H1 (cell line): ENCODE measurements at regions not wholly inside any gene's neighbourhood (a gene's known extent, or its start where the extent isn't known, plus 50 kb on each side); places are given as distances from the start of the nearest gene placed in this dataset.

Experiments
- CTCF ChIA-PET: fragments of 300-600 bp; sonication (Branson Sonifier 250); formaldehyde crosslinking; loops from one replicate; lab custom pipeline; 2021; ENCODE audit not compliant: partially characterized antibody; lab: Charles Lee
- POLR2A ChIA-PET: fragments of 300-600 bp; sonication (Branson Sonifier 250); formaldehyde crosslinking; loops from one replicate; lab custom pipeline; 2021; ENCODE audit warnings: inconsistent platforms; ENCODE audit not compliant: partially characterized antibody; lab: Charles Lee
- DNase-seq, 2 experiments: peaks; one replicate each; pipeline versions ENCODE4 v3.0.0 to v3.0.0-alpha.2; 2010 to 2022; ENCODE audit warnings: low spot score in 2 of 2, low read depth in 1 of 2, mixed read lengths in 1 of 2
- FAIRE-seq: peaks from 2 replicates; lab custom pipeline; 2011; peaks lifted over from hg19 to GRCh38; lab: Jason Lieb, UNC
- H2AFZ ChIP-seq: 2 replicates; pipeline ENCODE4 v1.8.1; 2012; ENCODE audit warnings: low read length, inconsistent platforms
- H2AK5ac ChIP-seq: 2 replicates; pipeline ENCODE4 v1.6.1; 2013; ENCODE audit warnings: low read depth, low read length
- H2BK120ac ChIP-seq: replicated peaks from 2 replicates; pipeline ENCODE3; 2013; ENCODE audit warnings: low read depth, low read length, inconsistent platforms
- H2BK12ac ChIP-seq: 2 replicates; pipeline ENCODE4 v1.6.1; 2013; ENCODE audit warnings: low read depth, low read length
- H2BK15ac ChIP-seq: 2 replicates; pipeline ENCODE4 v1.6.1; 2013; ENCODE audit warnings: low read length
- H2BK20ac ChIP-seq: 2 replicates; pipeline ENCODE4 v1.6.1; 2013; ENCODE audit warnings: low read length
- H2BK5ac ChIP-seq: 2 replicates; pipeline ENCODE4 v1.6.1; 2013; ENCODE audit warnings: low read depth, low read length
- H3K14ac ChIP-seq: 2 replicates; pipeline ENCODE4 v1.6.1; 2013; ENCODE audit warnings: inconsistent platforms; ENCODE audit not compliant: insufficient read length
- H3K18ac ChIP-seq: 2 replicates; pipeline ENCODE4 v1.6.1; 2013; ENCODE audit warnings: low read length; ENCODE audit errors: extremely low read depth
- H3K23ac ChIP-seq: 2 replicates; pipeline ENCODE4 v1.6.1; 2013; ENCODE audit warnings: inconsistent platforms; ENCODE audit not compliant: insufficient read length
- H3K23me2 ChIP-seq: 2 replicates; pipeline ENCODE4 v1.6.1; 2013; ENCODE audit warnings: low read depth, low read length
- H3K27ac ChIP-seq: 2 replicates; pipeline ENCODE4 v1.6.1; 2011; ENCODE audit warnings: low read depth, low read length, inconsistent platforms
- H3K27me3 ChIP-seq, 4 experiments: replicated peaks in 1 of 4; 1 replicate in 1 of 4; 2 replicates in 3 of 4; pipeline versions ENCODE4 v1.6.1 to v1.8.1; 2011 to 2013; ENCODE audit warnings: low read length in 3 of 4, mild to moderate bottlenecking in 3 of 4, inconsistent platforms in 2 of 4, mixed read lengths in 2 of 4, moderate library complexity in 1 of 4; ENCODE audit not compliant: control insufficient read depth in 3 of 4, insufficient read depth in 3 of 4; ENCODE audit errors: extremely low read depth in 1 of 4
- H3K36me3 ChIP-seq, 4 experiments: 2 replicates each; pipeline versions ENCODE4 v1.6.1 to v1.8.1; 2011 to 2013; ENCODE audit warnings: mild to moderate bottlenecking in 4 of 4, low read length in 3 of 4, moderate library complexity in 2 of 4, control low read depth in 1 of 4, inconsistent platforms in 1 of 4; ENCODE audit not compliant: insufficient read depth in 4 of 4, control insufficient read depth in 2 of 4
- H3K4ac ChIP-seq: replicated peaks from 2 replicates; pipeline ENCODE3; 2013; ENCODE audit warnings: low read length, low read depth, mixed read lengths, inconsistent platforms; ENCODE audit not compliant: insufficient read length
- H3K4me1 ChIP-seq, 4 experiments: replicated peaks in 1 of 4; 1 replicate in 1 of 4; 2 replicates in 3 of 4; pipeline versions ENCODE4 v1.6.1 to v1.8.1; 2011 to 2013; ENCODE audit warnings: low read length in 3 of 4, inconsistent platforms in 2 of 4, mixed read lengths in 1 of 4; ENCODE audit not compliant: insufficient read depth in 4 of 4, control insufficient read depth in 3 of 4
- H3K4me2 ChIP-seq, 2 experiments: 2 replicates each; pipeline versions ENCODE4 v1.6.1 to v1.8.1; 2011 to 2013; ENCODE audit warnings: low read depth in 2 of 2, low read length in 2 of 2, control low read depth in 1 of 2, inconsistent platforms in 1 of 2, mild to moderate bottlenecking in 1 of 2; ENCODE audit not compliant: insufficient read depth in 1 of 2
- H3K4me3 ChIP-seq, 4 experiments: fragments of 200-600, 300-600 bp in 1 of 4; sonication (generic), shearing (Covaris generic), sonication (Bioruptor Twin) in 1 of 4; 2 replicates each; pipeline versions ENCODE4 v1.5.1 to v1.8.1; 2011 to 2016; ENCODE audit warnings: low read length in 4 of 4, low read depth in 3 of 4, control low read depth in 2 of 4, inconsistent platforms in 2 of 4, mild to moderate bottlenecking in 2 of 4, mixed read lengths in 1 of 4, moderate library complexity in 1 of 4; ENCODE audit not compliant: insufficient read depth in 2 of 4; ENCODE audit errors: extremely low read depth in 1 of 4
- H3K56ac ChIP-seq: replicated peaks from 2 replicates; pipeline ENCODE3; 2013; ENCODE audit warnings: low read depth, mild to moderate bottlenecking, mixed read lengths, low read length, inconsistent platforms; ENCODE audit not compliant: insufficient read length
- H3K79me1 ChIP-seq: 2 replicates; pipeline ENCODE4 v1.6.1; 2013; ENCODE audit warnings: low read depth, low read length, control low read depth
- H3K79me2 ChIP-seq, 2 experiments: 2 replicates each; pipeline versions ENCODE4 v1.6.1 to v1.8.1; 2012 to 2013; ENCODE audit warnings: low read length in 2 of 2, mild to moderate bottlenecking in 2 of 2, inconsistent platforms in 1 of 2; ENCODE audit not compliant: insufficient read depth in 2 of 2, control insufficient read depth in 1 of 2
- H3K9ac ChIP-seq, 4 experiments: replicated peaks in 1 of 4; 1 replicate in 1 of 4; 2 replicates in 3 of 4; pipeline versions ENCODE4 v1.6.1 to v1.8.1; 2011 to 2013; ENCODE audit warnings: low read depth in 3 of 4, low read length in 3 of 4, control low read depth in 2 of 4, mild to moderate bottlenecking in 2 of 4, moderate library complexity in 2 of 4, inconsistent platforms in 1 of 4; ENCODE audit errors: extremely low read depth in 1 of 4
- H3K9me3 ChIP-seq, 2 experiments: 2 replicates each; pipeline versions ENCODE4 v1.6.1 to v1.8.1; 2012 to 2013; ENCODE audit warnings: mild to moderate bottlenecking in 2 of 2, moderate library complexity in 2 of 2, control low read depth in 1 of 2, inconsistent platforms in 1 of 2, low read depth in 1 of 2, low read length in 1 of 2, mixed read lengths in 1 of 2; ENCODE audit not compliant: insufficient read depth in 2 of 2
- H4K20me1 ChIP-seq, 2 experiments: replicated peaks in 1 of 2; 2 replicates each; pipeline versions ENCODE3 to v1.8.1; 2011 to 2013; ENCODE audit warnings: inconsistent platforms in 2 of 2, low read length in 2 of 2, mild to moderate bottlenecking in 1 of 2; ENCODE audit not compliant: insufficient read depth in 2 of 2, control insufficient read depth in 1 of 2
- H4K5ac ChIP-seq: 2 replicates; pipeline ENCODE4 v1.6.1; 2013; ENCODE audit warnings: low read length, low read depth, mixed read lengths, inconsistent platforms; ENCODE audit not compliant: insufficient read length
- H4K8ac ChIP-seq: 2 replicates; pipeline ENCODE4 v1.8.0; 2013; ENCODE audit warnings: mild to moderate bottlenecking, moderate library complexity, low read length, inconsistent platforms; ENCODE audit not compliant: insufficient read depth; ENCODE audit errors: extremely low read depth
- H4K91ac ChIP-seq: replicated peaks from 2 replicates; pipeline ENCODE3; 2013; ENCODE audit warnings: low read length, mixed read lengths, inconsistent platforms; ENCODE audit not compliant: insufficient read length
- CHD1 ChIP-seq: IDR thresholded peaks from 2 replicates; pipeline ENCODE4 v1.6.1; 2012; ENCODE audit warnings: low read depth, low read length, improper control_type of control experiment
- EGR1 ChIP-seq: IDR thresholded peaks from 2 replicates; pipeline ENCODE4 v1.6.1; 2011; ENCODE audit warnings: low read depth, low read length, borderline replicate concordance
- FOSL1 ChIP-seq: IDR thresholded peaks from 2 replicates; pipeline ENCODE4 v1.6.1; 2011; ENCODE audit warnings: mild to moderate bottlenecking, low read depth, low read length, moderate library complexity; ENCODE audit not compliant: insufficient read depth
- GABPA ChIP-seq: IDR thresholded peaks from 2 replicates; pipeline ENCODE4 v1.6.1; 2011; ENCODE audit warnings: mild to moderate bottlenecking, low read length, moderate library complexity, borderline replicate concordance; ENCODE audit not compliant: insufficient read depth
- HDAC2 ChIP-seq, 2 experiments: fragments of 300-600 bp in 1 of 2; sonication (generic) in 1 of 2; IDR thresholded peaks; 2 replicates each; pipeline ENCODE4 v1.6.1; 2011 to 2012; ENCODE audit warnings: low read depth in 2 of 2, low read length in 2 of 2, mild to moderate bottlenecking in 2 of 2, moderate library complexity in 2 of 2, borderline replicate concordance in 1 of 2, inconsistent platforms in 1 of 2
- KDM1A ChIP-seq: fragments of 200-600, 300-600 bp; sonication (generic); IDR thresholded peaks from 2 replicates; pipeline ENCODE4 v1.7.1; 2016; ENCODE audit warnings: mild to moderate bottlenecking, low read length, borderline replicate concordance
- MAFK ChIP-seq: IDR thresholded peaks from 2 replicates; pipeline ENCODE4 v1.6.1; 2012; ENCODE audit warnings: low read depth, mild to moderate bottlenecking, improper control_type of control experiment, low read length
- POU5F1 ChIP-seq: IDR thresholded peaks from 2 replicates; pipeline ENCODE4 v1.6.1; 2011; ENCODE audit warnings: low read depth, mild to moderate bottlenecking, low read length, moderate library complexity
- SUZ12 ChIP-seq: fragments of 200-600 bp; sonication (generic); IDR thresholded peaks from 2 replicates; pipeline ENCODE4 v1.6.1; 2012; ENCODE audit warnings: mild to moderate bottlenecking, inconsistent platforms, low read length, moderate library complexity, mixed read lengths
- TAF7 ChIP-seq: optimal IDR thresholded peaks from 2 replicates; pipeline ENCODE3; 2011; ENCODE audit warnings: low read depth, mild to moderate bottlenecking, inconsistent platforms, low read length, moderate library complexity, borderline replicate concordance
- TBP ChIP-seq: IDR thresholded peaks from 2 replicates; pipeline ENCODE4 v1.6.1; 2011; ENCODE audit warnings: low read depth, low read length, improper control_type of control experiment
- WGBS, 2 experiments: shearing (Covaris generic) in 1 of 2; methylation state at CpG; one replicate each; pipeline versions ENCODE4 v1.1.6 to v1.1.7; 2013 to 2015; ENCODE audit warnings: low lambda C conversion rate in 2 of 2, mixed read lengths in 2 of 2, inconsistent platforms in 1 of 2, low coverage in 1 of 2, missing lambda C conversion rate in 1 of 2; ENCODE audit not compliant: insufficient replicate concordance in 2 of 2, insufficient coverage in 1 of 2, insufficient read length in 1 of 2; ENCODE audit errors: extremely low coverage in 1 of 2, missing lambda C conversion rate in 1 of 2; 5-methylcytosine and 5-hydroxymethylcytosine counted together
- TF ChIP-seq, protein P1 (sequence below): IDR thresholded peaks from 2 replicates; pipeline ENCODE4 v1.6.1; 2011; ENCODE audit warnings: low read length, improper control_type of control experiment

DNA sequence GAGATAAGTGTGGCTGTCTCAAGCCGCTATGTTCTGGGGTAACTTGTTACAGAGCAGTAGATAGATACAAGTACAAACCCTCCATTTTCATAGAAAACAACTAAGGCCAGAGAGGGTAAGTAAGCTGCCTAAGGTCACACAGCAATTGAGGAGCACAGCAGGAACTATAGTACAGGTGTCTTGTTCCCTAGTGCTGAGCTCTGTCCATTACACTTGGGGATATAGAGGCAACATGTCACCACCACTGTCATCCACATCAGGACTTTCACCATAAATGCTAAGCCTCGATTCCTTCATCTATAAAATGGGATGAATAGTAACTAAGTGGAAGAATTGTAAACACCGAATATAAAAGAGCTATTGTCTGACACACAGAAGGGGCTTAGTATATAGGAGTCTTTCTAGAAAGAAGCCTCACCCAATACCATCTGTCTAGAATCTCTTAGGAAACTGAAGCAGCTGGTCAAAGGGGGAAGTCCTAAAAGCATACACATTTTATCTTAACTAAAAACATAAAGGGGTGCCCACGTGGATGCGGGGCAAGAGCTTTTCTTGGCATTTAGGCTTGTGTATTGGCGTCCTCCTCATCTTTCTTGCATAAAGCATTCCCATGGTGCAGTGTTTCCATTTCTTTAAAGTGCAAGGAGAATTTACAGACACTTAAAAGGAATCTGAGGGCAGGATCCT, 93.8 kb upstream of the ALX4 start:
- no peaks in the 10 kb centered on the region; a peak in 1 of 7 replicates for H3K4me1 ChIP-seq
- H4K91ac ChIP-seq: no peak overlapping the region
- no peak overlapping the region for H3K4me3 ChIP-seq
- H2BK20ac ChIP-seq: no peak overlapping the region
- H2AK5ac ChIP-seq: no peak overlapping the region
- FAIRE-seq (no peak), DNase-seq (no peak)
- no peaks in the 10 kb centered on the region for H3K23me2 ChIP-seq
- no peaks in the 10 kb centered on the region for H3K9me3 ChIP-seq
- H2BK5ac ChIP-seq: no peak overlapping the region
- no peak overlapping the region for H2BK12ac ChIP-seq
- H3K79me1 ChIP-seq: no peaks in the 10 kb centered on the region
- no peaks in the 10 kb centered on the region for H4K20me1 ChIP-seq
- ChIA-PET CTCF (interaction anchor here (0.8 to 1.9 kb wide), 4 partner anchors 14 to 38 kb away, joined by 3 to 4 read pairs (median 4); no protein-coding TSS in a partner anchor), POLR2A (no interaction called here)
- H3K14ac ChIP-seq: no peak overlapping the region
- H3K27me3 ChIP-seq: no peaks in the 10 kb centered on the region
- no peaks in the 10 kb centered on the region for H3K36me3 ChIP-seq
- WGBS, 2 experiments: 80% methylated on average over 6 of the region's 6 CpGs; no CpG with 5 or more reads in 1 of the 2 experiments
- H3K4me2 ChIP-seq: no peak overlapping the region
- H4K8ac ChIP-seq: no peak overlapping the region
- H2AFZ ChIP-seq: no peak overlapping the region
- H2BK120ac ChIP-seq: no peak overlapping the region
- H3K4ac ChIP-seq: no peak overlapping the region
- no peak overlapping the region for H3K27ac ChIP-seq
- H3K56ac ChIP-seq: no peak overlapping the region
- H3K18ac ChIP-seq: no peak overlapping the region
- no peaks in the 10 kb centered on the region for H3K79me2 ChIP-seq
- H3K23ac ChIP-seq: no peak overlapping the region
- H2BK15ac ChIP-seq: no peak overlapping the region
- no peak overlapping the region for H4K5ac ChIP-seq
- no peak overlapping the region for H3K9ac ChIP-seq
- TF ChIP-seq SUZ12: no peak
- no peak for TF ChIP-seq TBP
- TF ChIP-seq, protein P1, sequence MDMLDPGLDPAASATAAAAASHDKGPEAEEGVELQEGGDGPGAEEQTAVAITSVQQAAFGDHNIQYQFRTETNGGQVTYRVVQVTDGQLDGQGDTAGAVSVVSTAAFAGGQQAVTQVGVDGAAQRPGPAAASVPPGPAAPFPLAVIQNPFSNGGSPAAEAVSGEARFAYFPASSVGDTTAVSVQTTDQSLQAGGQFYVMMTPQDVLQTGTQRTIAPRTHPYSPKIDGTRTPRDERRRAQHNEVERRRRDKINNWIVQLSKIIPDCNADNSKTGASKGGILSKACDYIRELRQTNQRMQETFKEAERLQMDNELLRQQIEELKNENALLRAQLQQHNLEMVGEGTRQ: no peak
- TF ChIP-seq POU5F1: no peak
- TF ChIP-seq EGR1: no peak
- TF ChIP-seq FOSL1: no peak
- TF ChIP-seq CHD1: no peak
- no peak for TF ChIP-seq MAFK
- TF ChIP-seq KDM1A: peak; percentile 81; the same call in 1 of the 2 replicates
- TF ChIP-seq TAF7: no peak
- peak in 1 of 2 experiments; percentile 83; a peak in 1 of 4 replicates for TF ChIP-seq HDAC2 (IDR thresholded peaks at IDR 0.05; ENCODE audit: borderline replicate concordance in 1 of 2, low read depth in 2 of 2, low read length in 2 of 2)
- TF ChIP-seq GABPA: no peak
